ENCODE measurements at regions not wholly inside any gene's neighbourhood (a gene's known extent, or its start where the extent isn't known, plus 50 kb on each side); places are given as distances from the start of the nearest gene placed in this dataset.

DNA sequence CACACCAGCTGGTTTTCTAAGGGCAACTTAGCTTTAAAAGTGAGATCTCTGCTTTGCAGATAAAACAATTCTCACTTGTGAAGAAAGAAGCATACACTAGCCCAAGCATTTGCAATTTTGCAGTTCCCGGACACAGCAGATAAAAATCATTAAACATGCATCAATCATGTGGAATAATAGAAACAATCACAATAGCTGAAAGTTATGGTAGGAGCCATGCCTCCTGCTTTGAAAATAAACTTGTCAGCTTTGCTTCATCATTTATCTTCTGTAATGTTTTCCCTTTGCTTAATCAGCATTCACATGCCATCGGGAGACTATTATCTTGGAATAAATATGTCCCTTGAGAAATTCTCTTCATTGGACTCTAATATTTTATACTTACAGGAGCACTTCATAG, 60.3 kb upstream of the DAB2 start:
- no peak for DNase-seq (ENCODE audit: low read depth)
- TF ChIP-seq, protein P1, sequence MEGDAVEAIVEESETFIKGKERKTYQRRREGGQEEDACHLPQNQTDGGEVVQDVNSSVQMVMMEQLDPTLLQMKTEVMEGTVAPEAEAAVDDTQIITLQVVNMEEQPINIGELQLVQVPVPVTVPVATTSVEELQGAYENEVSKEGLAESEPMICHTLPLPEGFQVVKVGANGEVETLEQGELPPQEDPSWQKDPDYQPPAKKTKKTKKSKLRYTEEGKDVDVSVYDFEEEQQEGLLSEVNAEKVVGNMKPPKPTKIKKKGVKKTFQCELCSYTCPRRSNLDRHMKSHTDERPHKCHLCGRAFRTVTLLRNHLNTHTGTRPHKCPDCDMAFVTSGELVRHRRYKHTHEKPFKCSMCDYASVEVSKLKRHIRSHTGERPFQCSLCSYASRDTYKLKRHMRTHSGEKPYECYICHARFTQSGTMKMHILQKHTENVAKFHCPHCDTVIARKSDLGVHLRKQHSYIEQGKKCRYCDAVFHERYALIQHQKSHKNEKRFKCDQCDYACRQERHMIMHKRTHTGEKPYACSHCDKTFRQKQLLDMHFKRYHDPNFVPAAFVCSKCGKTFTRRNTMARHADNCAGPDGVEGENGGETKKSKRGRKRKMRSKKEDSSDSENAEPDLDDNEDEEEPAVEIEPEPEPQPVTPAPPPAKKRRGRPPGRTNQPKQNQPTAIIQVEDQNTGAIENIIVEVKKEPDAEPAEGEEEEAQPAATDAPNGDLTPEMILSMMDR (conservative IDR thresholded peaks at IDR 0.05; ENCODE audit: low read depth, low read length), result no peak
- H3K4me3 ChIP-seq (ENCODE audit: low read depth, low read length), result no peak overlapping the region

DNA sequence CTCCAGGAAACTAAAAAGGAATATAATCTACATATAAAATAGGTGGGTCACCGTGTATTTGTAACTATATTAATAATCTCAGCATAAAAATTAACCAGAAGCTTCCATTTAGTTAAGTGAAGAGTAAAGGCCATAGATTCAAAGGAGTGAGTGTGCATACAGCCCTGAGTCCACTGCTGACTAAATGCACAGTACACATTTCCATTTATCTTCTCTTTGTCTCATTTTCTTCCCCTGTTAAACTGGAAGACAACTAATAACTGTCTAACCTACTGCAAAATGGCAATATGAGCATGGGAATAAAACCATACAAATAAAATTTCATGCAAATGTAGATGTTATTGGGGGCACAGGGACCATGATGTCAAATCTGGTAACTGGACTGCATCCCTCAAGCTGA, 59.9 kb upstream of the DAB2 start:
- TF ChIP-seq, protein P1 (conservative IDR thresholded peaks at IDR 0.05; ENCODE audit: low read depth, low read length), result no peak
- no peak for DNase-seq (ENCODE audit: low read depth)
- H3K4me3 ChIP-seq (ENCODE audit: low read depth, low read length), result no peak overlapping the region

DNA sequence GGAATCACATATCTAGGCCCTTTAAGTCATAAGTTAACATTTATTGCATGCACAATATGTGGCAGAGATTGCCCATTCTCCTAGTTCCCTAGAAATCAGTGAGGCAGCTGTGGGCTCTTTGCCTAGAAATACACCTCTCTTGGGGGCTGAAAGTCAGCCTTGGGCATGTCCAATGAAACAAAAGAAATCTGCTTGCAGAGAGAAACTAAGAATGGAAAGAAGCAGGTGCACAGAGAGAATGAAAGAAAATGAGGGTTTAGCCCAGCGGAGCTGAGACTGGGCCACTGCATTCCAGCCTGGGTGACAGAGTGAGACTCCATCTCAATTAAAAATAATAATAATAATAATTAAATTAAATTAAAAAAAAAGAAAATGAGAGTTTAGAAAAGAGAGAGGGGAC, 57.3 kb upstream of the DAB2 start:
- TF ChIP-seq, protein P1 (conservative IDR thresholded peaks at IDR 0.05; ENCODE audit: low read depth, low read length), result no peak
- no peak for DNase-seq (ENCODE audit: low read depth)

DNA sequence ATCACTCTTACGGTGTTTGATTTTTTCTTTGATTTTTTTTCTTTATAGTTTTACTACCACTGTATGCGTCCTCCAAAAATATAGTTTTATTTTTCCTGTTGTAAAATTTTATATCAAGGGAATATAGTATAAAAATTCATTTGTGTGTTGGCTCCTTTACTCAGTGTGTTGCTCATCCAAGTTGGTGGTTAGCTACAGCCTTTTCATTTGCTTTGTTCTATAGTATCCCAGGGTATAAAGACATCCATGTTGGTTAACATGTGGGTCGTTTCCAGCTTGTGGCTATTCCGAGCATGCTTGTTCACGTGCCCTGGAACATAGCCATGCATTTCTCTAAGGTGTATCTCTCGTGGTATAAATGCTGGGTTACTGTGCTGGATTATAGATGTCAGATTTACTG, 54.8 kb upstream of the DAB2 start:
- no peak overlapping the region for H3K4me3 ChIP-seq (ENCODE audit: low read depth, low read length)
- TF ChIP-seq, protein P1 (conservative IDR thresholded peaks at IDR 0.05; ENCODE audit: low read depth, low read length), result no peak
- DNase-seq (ENCODE audit: low read depth), result no peak

More for the DNA sequence above, 57.3 kb upstream of the DAB2 start:
- no peak overlapping the region for H3K4me3 ChIP-seq (ENCODE audit: low read depth, low read length)

DNA sequence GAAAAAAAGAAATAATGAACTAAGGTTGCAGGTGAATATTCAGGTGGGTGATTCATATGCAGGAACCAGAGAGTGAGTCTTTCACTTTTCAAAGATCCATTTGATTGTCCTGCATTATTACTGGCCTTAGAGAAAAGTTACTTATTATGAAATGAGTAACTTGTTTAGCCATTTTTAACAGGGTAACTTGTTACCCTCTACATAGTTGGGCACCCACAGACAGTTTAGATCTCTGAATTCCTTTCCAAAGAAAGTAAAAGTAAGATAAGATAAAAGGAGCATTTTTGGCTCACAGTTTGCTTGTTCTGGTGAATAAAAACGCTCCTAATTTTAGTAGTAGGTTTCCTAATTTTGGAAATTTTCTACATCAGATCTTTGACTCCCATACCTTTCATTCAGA, 54.1 kb upstream of the DAB2 start:
- no peak for DNase-seq (ENCODE audit: low read depth)
- TF ChIP-seq, protein P1 (conservative IDR thresholded peaks at IDR 0.05; ENCODE audit: low read depth, low read length), result no peak
- no peak overlapping the region for H3K4me3 ChIP-seq (ENCODE audit: low read depth, low read length)

DNA sequence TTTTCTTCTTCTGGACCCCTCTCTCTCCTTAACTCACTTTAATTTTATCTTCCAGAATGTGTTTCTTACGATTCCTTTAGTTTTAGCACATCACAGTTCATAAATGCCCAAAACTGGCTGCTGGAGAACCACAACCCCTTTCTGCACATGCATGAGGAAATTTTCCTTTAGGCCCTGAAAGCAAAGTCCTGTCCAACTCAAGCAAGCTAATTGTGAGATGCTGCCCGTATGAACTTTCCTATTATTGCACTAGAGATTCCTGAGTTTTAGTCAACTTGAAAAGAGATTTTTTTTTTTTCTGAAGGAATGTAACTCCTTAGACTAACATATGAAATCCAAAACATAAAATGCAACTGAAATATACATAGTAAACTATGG, 52.1 kb upstream of the DAB2 start:
- no peak overlapping the region for H3K4me3 ChIP-seq (ENCODE audit: low read depth, low read length)
- no peak for DNase-seq (ENCODE audit: low read depth)
- TF ChIP-seq, protein P1 (conservative IDR thresholded peaks at IDR 0.05; ENCODE audit: low read depth, low read length), result no peak

DNA sequence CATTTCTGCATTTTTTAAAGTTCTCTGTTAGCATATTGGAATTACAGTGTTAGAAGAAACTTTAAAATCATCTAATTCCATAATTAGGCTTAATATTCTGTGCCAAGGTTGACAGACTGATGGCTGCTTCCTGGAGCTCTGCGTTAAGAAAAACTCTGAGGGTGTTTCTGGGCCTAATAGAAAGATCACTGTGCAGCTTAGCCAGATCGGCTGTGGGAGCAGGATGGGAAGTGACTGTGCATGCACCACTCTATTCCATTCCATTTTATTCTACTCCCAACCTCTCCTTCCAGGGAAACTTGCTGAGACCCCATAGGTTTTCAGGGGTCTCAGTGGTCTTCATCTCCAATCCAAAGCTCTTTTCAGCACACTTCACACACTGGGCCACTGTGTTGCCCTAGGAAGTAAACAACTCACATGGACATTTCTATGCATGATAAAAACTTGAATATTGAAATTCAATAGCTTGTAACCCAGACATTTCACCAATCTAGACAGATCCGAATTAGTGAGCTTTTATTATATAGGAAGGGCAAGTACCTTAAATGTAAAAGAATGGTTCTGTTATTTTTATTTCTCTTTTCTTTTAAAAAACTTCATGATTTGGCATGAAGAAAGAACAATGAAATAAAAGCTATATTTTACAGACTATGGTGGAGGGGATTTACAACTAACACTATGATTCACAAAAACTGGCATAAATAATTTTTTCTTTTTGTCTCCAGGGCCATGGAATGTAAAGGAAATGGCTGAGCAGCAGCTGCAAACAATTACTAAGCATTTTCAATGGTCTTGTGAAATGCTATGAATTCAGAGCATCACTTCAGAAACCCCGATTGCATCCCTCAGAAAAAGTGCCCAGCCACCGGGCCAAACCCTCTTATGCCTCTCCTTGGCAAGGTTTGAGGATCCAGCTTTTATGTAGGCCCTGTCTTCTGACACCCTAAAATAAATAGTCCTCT, 51.4 kb upstream of the DAB2 start:
- TF ChIP-seq, protein P1 (conservative IDR thresholded peaks at IDR 0.05; ENCODE audit: low read depth, low read length), result no peak
- peak; percentile 82 for DNase-seq (ENCODE audit: low read depth)
- H3K4me3 ChIP-seq (ENCODE audit: low read depth, low read length), result no peak overlapping the region

Data from choroid plexus epithelial cell (primary cell).